NB4 (cell line): ENCODE measurements at regions not wholly inside any gene's neighbourhood (a gene's known extent, or its start where the extent isn't known, plus 50 kb on each side); places are given as distances from the start of the nearest gene placed in this dataset.

ENCODE experiments used
- DNase-seq: peaks from one replicate; pipeline ENCODE4 v3.0.0; 2010; ENCODE audit warnings: low read depth
- H3K4me3 ChIP-seq: one replicate; pipeline ENCODE4 v1.5.1; 2011; ENCODE audit warnings: mild to moderate bottlenecking, low read depth, low read length, moderate library complexity
- CTCF ChIP-seq: IDR thresholded peaks from one replicate; pipeline ENCODE4 v1.5.1; 2012; ENCODE audit warnings: low read depth, low read length
- MYC ChIP-seq: IDR thresholded peaks from 2 replicates; pipeline ENCODE4 v1.6.1; 2011; ENCODE audit warnings: low read depth, low read length
- POLR2A ChIP-seq: IDR thresholded peaks from 2 replicates; pipeline ENCODE4 v1.6.1; 2011; ENCODE audit warnings: mild to moderate bottlenecking; ENCODE audit not compliant: insufficient read length; ENCODE audit errors: extremely low read depth
- TF ChIP-seq, protein P1 (sequence below): IDR thresholded peaks from 2 replicates; pipeline ENCODE4 v1.6.1; 2011; ENCODE audit warnings: low read depth, low read length

- no peak overlapping the region for H3K4me3 ChIP-seq
- TF ChIP-seq MYC (no peak), POLR2A (no peak), CTCF (no peak)
- TF ChIP-seq, protein P1, sequence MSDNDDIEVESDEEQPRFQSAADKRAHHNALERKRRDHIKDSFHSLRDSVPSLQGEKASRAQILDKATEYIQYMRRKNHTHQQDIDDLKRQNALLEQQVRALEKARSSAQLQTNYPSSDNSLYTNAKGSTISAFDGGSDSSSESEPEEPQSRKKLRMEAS: no peak
- DNase-seq: no peak
Observed at GRCh38 chr10:128265596-128265995, 139.4 kb upstream of the MKI67 start.

GRCh38 chr10:128267581-128267980 is 141.4 kb upstream of the MKI67 start:
- no peak for DNase-seq
- TF ChIP-seq, protein P1: no peak
- TF ChIP-seq CTCF: no peak
- TF ChIP-seq POLR2A: no peak
- no peak for TF ChIP-seq MYC

DNA sequence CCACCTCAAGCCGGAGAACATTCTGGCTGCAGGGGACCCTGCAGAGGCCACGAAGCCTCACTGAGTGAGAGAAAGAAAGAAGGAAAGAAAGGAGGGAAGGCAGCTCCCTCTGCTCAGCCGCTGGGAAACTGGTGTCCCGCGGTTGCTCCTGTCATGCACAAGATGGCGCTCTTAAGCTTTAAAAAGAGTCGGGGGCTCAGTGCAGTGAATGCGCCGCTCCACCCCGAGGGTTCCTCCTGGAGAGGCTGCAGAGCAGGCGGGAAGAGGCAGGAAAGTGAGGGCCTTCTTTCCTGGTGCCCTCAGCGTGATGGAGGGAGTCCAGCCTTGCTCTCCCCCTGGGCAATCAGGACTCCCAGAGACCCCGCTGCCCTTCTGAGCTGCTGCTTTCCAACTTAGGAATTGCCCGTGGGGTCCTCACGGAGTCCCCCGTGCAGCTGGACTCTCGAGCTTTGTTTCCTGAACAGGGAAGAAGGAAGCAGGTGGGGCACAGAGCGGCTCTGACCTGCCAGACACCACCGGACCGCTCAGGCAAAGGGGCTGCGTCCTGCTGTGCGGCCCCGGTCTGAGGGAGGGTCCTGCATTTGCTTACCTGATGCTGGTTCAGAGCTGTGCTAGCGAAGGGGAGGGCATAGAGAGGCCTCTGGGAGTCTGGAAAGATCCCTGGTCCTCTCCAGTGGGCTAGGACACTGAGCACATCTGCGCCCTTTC is 141.9 kb upstream of the MKI67 start:
- TF ChIP-seq POLR2A (no peak), CTCF (peak; percentile 69), MYC (0 out of 2 replicates have a peak, but pooled peaks have one; percentile 18)
- TF ChIP-seq, protein P1: 0 out of 2 replicates have a peak, but pooled peaks have one; percentile 23
- no peak overlapping the region for H3K4me3 ChIP-seq
- DNase-seq: peak; percentile 69

More at GRCh38 chr10:128267581-128267980, 141.4 kb upstream of the MKI67 start:
- no peak overlapping the region for H3K4me3 ChIP-seq

DNA sequence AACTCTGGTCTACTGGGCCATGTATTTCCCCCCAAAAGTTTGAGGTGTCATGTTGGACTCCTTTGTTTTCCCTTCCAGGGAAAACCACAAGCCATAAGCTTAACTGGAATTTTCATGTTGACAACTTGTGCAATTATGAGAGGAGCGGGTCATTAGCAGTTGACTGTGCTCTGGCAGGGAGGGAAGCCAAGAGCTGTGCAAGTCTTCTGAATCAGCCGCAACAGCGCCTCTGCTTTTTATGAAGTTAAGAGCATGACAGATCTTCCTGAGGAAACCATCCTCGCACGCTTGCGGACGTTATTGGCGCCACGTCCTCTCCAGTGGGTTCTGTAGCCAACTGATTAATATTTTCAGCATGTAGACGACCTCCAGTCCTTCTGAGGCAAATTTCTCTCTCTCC is 148.7 kb upstream of the MKI67 start:
- DNase-seq: peak; percentile 47
- no peak overlapping the region for H3K4me3 ChIP-seq
- peak; percentile 5 for TF ChIP-seq CTCF
- TF ChIP-seq, protein P1: no peak

DNA sequence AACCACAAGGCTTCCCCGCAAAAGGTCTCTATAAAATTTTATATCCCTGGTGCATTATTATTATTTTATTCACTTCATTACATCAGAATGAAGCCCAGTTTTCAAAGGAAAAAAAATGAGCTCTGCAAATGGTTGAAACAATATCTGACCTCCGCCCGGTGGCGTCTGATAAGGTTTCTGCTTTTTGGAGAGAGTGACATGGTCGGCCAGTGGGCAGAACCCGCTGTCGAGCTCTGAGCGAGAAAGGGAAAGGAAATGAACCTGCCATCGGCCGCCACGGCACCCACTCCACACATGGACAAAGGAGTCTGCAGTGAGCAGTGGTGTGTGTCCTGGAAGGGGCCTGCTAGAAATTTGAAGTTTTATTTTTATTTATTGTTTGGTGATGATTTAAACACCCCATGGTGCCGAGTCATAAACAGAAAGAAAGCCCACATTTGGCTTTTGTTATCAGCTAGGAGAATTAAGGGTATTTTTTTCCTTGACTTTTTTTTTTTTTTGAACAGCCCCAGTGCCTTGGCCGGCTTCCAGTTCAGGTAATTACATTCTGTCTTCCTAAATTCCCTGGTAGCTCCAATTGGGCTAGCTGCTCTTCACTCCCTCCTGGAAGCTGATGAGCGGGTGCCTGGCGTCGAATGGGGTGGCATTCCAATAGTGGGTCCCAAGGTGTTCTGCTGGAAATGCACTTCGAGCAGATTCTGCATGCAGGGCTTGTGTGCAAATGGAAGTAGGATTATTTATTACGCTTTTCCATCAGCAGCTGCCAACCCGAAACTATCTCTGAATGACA is 149.4 kb upstream of the MKI67 start:
- no peak overlapping the region for H3K4me3 ChIP-seq
- no peak for DNase-seq
- TF ChIP-seq CTCF: no peak
- no peak for TF ChIP-seq POLR2A
- TF ChIP-seq, protein P1: no peak
- no peak for TF ChIP-seq MYC
